Loucy (cell line): ENCODE measurements at regions not wholly inside any gene's neighbourhood (a gene's known extent, or its start where the extent isn't known, plus 50 kb on each side); places are given as distances from the start of the nearest gene placed in this dataset.

Experiments used
- EZH2phosphoT487 ChIP-seq: fragments of 200-600 bp; IDR thresholded peaks from 2 replicates; pipeline ENCODE4 v1.6.1; 2018; ENCODE audit warnings: antibody characterized with exemption, mild to moderate bottlenecking, moderate library complexity, borderline replicate concordance
- TF ChIP-seq, protein P1 (sequence below): fragments of 200-600 bp; sonication (generic); conservative IDR thresholded peaks from 2 replicates; pipeline ENCODE4 v1.5.1; 2014; ENCODE audit warnings: mild to moderate bottlenecking, antibody characterized with exemption, low read length

DNA sequence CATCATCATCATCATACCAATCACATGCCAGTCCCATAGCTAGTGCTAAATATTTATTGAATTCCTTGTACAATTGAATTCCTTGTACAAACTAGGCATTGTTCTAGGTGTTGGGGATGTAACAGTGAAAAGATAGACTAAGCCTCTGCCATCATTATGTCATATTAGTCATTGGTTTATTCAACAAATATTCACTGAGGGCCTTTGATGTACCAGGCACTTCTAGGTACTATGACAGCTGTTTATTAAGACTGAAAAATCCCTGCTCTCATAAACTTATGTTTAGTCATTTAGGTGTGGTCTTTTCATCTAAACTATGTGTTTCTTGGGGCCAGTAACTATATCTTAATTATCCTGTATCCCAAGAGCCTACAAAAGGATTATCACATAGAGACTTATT, 412.3 kb upstream of the ETAA1 start:
- TF ChIP-seq, protein P1, sequence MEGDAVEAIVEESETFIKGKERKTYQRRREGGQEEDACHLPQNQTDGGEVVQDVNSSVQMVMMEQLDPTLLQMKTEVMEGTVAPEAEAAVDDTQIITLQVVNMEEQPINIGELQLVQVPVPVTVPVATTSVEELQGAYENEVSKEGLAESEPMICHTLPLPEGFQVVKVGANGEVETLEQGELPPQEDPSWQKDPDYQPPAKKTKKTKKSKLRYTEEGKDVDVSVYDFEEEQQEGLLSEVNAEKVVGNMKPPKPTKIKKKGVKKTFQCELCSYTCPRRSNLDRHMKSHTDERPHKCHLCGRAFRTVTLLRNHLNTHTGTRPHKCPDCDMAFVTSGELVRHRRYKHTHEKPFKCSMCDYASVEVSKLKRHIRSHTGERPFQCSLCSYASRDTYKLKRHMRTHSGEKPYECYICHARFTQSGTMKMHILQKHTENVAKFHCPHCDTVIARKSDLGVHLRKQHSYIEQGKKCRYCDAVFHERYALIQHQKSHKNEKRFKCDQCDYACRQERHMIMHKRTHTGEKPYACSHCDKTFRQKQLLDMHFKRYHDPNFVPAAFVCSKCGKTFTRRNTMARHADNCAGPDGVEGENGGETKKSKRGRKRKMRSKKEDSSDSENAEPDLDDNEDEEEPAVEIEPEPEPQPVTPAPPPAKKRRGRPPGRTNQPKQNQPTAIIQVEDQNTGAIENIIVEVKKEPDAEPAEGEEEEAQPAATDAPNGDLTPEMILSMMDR, result no peak
- TF ChIP-seq EZH2phosphoT487, result no peak
